HG02678 (cell line): ENCODE measurements at regions not wholly inside any gene's neighbourhood (a gene's known extent, or its start where the extent isn't known, plus 50 kb on each side); places are given as distances from the start of the nearest gene placed in this dataset.
A peak's percentile ranks its signal among the peaks of the same experiment; 100 is the strongest.
"Not testable (repeated sequence)": the region's sequence is repeated elsewhere in the genome, so short reads cannot be mapped to it uniquely, and the experiment has no call there.

Experiments
- ATAC-seq: cut with Tn5 transposase; IDR thresholded peaks from one replicate; pipeline ENCODE4 v1.9.1; 2021; ENCODE audit warnings: mild to moderate bottlenecking, moderate library complexity; ENCODE audit not compliant: unreplicated experiment

- ATAC-seq: no peak
Measured at GRCh38 chr5:152184266-152184665, 220.8 kb downstream of the NMUR2 start.

DNA sequence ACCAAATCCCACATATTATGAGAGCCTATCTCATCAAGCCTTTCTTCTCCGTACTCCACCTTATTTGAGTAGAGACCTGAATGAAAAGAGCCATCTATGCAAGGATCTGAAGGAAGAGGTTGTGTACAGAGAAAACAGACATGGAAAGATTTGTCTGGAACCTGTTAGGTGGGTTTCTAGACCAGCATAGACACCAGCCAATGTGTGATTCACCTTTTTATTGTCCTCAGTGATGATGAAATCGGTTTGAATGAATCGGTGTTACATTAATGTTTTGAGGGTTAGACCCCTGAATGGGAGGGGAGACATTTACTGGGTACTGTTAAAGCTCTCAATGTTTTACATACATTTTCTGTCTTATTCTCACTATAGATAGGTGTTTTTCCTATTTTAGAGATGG, 223.6 kb downstream of the NMUR2 start:
- ATAC-seq: no peak

GRCh38 chr5:152178350-152178699, 226.8 kb downstream of the NMUR2 start:
- no peak for ATAC-seq

- ATAC-seq: no peak
Measured at GRCh38 chr5:152177626-152178349, 227.3 kb downstream of the NMUR2 start.

GRCh38 chr5:152171888-152172287, 233.2 kb downstream of the NMUR2 start:
- ATAC-seq: no peak

- no peak for ATAC-seq
Measured at GRCh38 chr5:152170350-152170749, 234.7 kb downstream of the NMUR2 start.

- no peak for ATAC-seq
Measured at GRCh38 chr5:152164860-152165259, 240.2 kb upstream of the GLRA1 start.

DNA sequence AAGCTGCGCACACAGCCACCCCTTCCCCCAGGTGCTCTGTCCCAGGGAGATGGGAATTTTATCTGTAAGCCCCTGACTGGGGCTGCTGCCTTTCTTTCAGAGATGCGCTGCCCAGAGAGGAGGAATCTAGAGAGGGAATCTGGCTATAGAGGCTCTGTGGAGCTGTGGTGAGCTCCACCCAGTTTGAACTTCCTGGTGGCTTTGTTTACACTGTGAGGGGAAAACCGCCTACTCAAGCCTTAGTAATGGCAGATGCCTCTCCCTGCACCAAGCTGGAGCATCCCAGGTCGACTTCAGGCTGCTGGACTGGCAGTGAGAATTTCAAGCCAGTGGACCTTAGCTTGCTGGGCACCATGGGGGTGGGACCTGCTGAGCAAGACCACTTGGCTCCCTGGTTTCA, 235.2 kb upstream of the GLRA1 start:
- not testable (repeated sequence) for ATAC-seq

- ATAC-seq: not testable (repeated sequence)
Measured at GRCh38 chr5:152154452-152154851, 229.8 kb upstream of the GLRA1 start.

- ATAC-seq: no peak
Measured at GRCh38 chr5:152151940-152152339, 227.3 kb upstream of the GLRA1 start.

DNA sequence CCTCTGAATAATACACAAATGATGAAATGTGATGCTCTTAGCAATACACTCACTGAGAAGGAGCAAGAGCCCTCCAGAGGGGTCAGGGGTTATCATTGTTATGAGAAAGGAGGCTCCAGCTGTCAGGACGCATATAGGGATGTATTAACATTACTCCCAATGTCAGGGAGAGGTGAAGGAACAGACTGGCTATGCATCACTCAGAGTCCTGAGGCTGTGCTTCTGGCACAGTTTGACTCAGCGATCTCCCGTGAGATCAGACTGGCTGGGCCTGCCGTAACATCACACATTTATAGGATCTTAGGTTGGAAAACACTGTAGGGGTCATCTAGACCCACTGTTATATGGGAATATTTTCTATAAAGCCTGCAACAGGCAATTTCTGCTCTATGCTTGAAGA, 226.5 kb upstream of the GLRA1 start:
- ATAC-seq: no peak

- ATAC-seq: no peak
Measured at GRCh38 chr5:152147286-152147685, 222.6 kb upstream of the GLRA1 start.

GRCh38 chr5:152146566-152146965, 221.9 kb upstream of the GLRA1 start:
- no peak for ATAC-seq

- ATAC-seq: no peak
Measured at GRCh38 chr5:152144556-152144955, 219.9 kb upstream of the GLRA1 start.

DNA sequence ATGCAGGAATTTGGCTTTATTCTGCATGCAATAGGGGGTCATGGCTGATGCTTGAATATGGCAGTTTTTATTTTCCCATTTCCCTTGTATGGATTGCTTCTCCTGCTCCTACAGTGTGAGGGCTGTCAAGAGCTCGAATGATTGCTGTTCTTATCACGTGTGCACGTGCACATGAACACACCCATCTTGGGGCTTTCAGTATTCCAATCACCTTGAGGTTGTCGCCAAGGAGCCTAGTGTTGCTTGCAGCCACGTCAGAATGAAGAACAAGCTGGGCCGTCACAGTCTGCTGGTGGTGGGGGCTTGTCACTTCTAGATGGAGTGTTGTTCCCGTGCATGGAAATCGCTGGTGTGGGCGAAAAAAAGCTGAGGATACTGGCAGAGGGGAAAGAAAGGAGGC, 219.4 kb upstream of the GLRA1 start:
- no peak for ATAC-seq

- ATAC-seq: peak; percentile 90
Measured at GRCh38 chr5:152142840-152143469, 218.3 kb upstream of the GLRA1 start.

DNA sequence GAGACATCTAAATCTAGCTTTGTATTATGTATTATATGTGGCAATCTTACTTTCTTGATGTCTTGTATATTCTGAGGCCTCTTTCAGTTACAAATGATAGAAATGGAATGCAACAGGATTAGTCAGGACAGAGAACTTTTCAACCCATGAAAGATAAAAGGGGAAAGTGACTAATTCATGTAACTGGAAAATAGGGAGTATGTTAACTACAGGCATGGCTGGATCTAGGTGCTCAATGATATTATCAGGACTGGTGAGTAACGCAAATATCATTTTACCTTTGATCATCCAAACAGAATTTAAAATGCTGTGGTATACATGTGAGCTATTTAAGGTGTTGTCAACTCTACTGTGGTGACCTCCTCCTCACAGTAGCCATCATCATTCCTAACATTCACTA, 215.7 kb upstream of the GLRA1 start:
- ATAC-seq: no peak

DNA sequence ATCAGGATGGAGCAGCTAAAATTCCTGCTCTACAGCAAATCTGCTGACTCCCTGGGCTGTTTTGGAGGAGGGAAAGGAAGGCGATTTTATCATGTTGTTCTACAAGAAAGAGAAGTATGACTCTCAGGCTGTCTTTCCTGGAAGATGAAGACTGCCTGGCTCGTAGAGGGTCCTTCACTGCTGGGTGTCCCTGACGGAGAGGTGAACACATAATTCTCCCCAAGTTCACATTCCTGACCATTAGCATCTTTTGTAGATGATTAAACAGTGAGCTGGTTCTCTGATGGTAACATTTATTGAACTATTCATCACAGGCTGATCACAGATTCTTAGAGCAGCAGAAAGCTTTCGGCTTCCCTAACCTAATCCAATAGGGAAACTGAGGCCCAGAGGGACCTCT, 212.4 kb upstream of the GLRA1 start:
- ATAC-seq: no peak

DNA sequence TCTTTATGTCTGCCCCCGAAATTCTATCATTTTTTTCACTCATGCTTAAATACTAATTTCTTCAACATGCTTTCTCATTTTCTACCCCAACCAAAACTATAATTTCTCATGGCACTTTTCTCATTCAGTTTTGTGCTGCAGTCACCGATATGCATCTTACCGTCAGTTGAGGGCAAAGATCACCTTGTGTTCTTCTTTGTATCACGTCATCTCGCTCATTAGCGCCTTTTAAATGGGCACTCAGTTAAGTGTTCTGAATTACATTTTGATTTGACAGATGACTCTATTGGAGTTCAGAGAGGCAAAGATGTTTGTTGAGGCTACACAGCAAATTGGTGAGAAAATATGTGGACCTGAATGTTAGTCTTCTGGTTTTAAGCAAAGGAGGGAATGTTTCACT, 211.7 kb upstream of the GLRA1 start:
- no peak for ATAC-seq

DNA sequence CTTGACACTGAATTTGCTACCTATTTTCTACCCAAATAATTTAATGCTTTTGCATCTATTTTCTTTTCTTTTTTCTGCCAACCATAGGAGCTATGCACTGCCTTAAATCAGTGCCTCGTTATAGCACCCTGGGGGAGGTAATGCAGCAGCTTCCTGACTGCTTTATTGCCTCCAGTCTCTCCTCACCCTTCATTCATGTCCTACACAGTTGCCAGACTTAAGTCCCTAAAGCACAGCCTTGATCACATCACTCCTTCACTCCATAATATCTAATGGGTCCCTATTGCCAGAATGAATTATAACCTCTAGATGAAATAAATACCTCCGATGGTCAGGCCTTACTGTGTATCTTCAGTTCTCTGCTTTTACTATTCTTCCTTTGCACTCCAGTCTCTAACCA, 211.2 kb upstream of the GLRA1 start:
- ATAC-seq: no peak

DNA sequence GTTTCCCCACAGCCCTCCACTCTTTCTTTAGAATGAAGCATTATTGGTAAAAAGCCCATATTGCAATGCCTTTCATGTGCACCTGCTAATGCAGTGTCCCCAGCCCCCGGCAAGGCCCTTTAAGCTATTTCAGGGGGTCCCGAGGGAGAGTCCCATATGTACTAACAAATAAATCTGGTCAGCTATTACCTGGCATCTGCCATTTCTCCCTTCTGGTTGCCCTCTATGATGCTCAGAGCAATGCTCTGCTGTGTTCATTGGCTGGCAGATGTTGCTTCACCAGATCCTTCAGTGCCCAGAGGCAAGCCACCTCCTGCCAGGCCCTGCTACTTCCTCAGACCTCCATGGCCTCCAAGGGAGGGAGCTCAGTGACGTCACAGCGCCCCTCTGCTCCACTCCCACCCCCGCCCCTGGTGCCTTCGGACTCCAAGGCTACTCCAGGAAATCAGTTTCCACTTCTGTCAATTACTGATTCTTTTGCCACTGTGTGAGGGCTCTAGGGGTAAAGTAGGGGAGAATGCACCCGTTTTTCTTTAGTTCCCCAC, 201.1 kb upstream of the GLRA1 start:
- ATAC-seq: no peak

GRCh38 chr5:152124409-152125041, 199.9 kb upstream of the GLRA1 start:
- no peak for ATAC-seq
